Motor neuron (in vitro differentiated cells): ENCODE measurements at regions not wholly inside any gene's neighbourhood (a gene's known extent, or its start where the extent isn't known, plus 50 kb on each side); places are given as distances from the start of the nearest gene placed in this dataset.
"Not testable (repeated sequence)": the region's sequence is repeated elsewhere in the genome, so short reads cannot be mapped to it uniquely, and the experiment has no call there.

Experiments used
- ATAC-seq, 8 experiments: fragments of 200-7000 bp; cut with Tn5 transposase; replicated peaks in 6 of 8; 2 replicates each; pipeline ENCODE4 v1.8.0; 2021; ENCODE audit warnings: mild to moderate bottlenecking in 8 of 8, moderate library complexity in 8 of 8
- H3K27ac ChIP-seq, 2 donors: fragments of 250-450 bp; sonication (Bioruptor Pico); 2 replicates each; pipeline ENCODE4 v1.9.0; 2021; ENCODE audit warnings: antibody characterized with exemption in 2 of 2, mild to moderate bottlenecking in 2 of 2, moderate library complexity in 1 of 2
- H3K4me1 ChIP-seq, 2 donors: fragments of 250-450 bp; sonication (Bioruptor Pico); replicated peaks in 1 of 2; 2 replicates each; pipeline ENCODE4 v1.6.1; 2021; ENCODE audit warnings: antibody characterized with exemption in 2 of 2, mild to moderate bottlenecking in 2 of 2, moderate library complexity in 1 of 2
- H3K4me3 ChIP-seq, 5 donors: fragments of 250-450 bp; sonication (Bioruptor Pico); 2 replicates each; pipeline ENCODE4 v1.9.0; 2021; ENCODE audit warnings: antibody characterized with exemption in 5 of 5, mild to moderate bottlenecking in 5 of 5, moderate library complexity in 4 of 5
- WGBS, 10 experiments: fragments of 450-650 bp; shearing (Covaris generic); methylation state at CpG; one replicate each; pipeline ENCODE4 v1.0.0; 2022; 5-methylcytosine and 5-hydroxymethylcytosine counted together
- in situ Hi-C, 9 experiments: fragments of 400-800 bp; cut with MboI; loops; one replicate each; pipeline ENCODE4 v1.15.0; 2021; ENCODE audit warnings: low sequenced_read_pairs in 9 of 9, low pct_unique_long_range_greater_than_20kb in 2 of 9; ENCODE audit not compliant: unreplicated experiment in 9 of 9

DNA sequence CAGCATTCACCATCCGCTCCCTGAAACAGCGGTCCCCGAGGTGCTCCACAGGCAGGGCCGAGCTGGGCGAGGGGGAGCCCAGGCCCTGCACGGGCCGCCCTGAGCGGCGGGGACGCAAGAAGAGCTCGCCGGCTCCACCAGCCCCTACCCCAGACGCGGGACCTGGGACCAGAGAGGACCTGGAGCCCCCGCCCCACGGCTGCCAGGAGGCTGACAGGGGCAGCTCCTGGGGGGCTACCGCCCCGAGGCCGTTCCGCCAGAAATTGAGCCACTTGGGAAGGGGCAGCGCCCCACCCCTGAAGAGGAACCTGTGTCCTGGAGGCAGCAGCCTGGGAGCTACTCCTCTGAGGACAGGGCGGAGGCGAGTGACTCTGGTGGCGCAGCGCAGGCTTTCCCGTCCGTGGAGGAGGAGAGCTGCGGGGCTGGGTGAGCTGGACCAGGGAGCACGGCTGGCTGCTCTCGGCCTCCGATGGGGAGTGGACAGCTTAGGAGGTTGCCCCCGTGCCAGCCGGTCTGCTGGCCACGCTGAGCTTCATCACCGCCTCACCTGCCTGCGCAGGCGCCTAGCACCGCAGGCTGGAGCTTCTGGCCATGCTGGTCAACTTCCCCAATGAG lies 529.1 kb upstream of the DEFB115 start:
- H3K27ac ChIP-seq, in situ Hi-C loops, H3K4me3 ChIP-seq, ATAC-seq, H3K4me1 ChIP-seq: not testable (repeated sequence)
- 76% methylated on average over 6 of the region's 38 CpGs; no CpG with 5 or more reads in 9 of the 10 experiments for WGBS, 10 experiments
